GM12891 (cell line): ENCODE measurements at regions not wholly inside any gene's neighbourhood (a gene's known extent, or its start where the extent isn't known, plus 50 kb on each side); places are given as distances from the start of the nearest gene placed in this dataset.
"Not testable (repeated sequence)": the region's sequence is repeated elsewhere in the genome, so short reads cannot be mapped to it uniquely, and the experiment has no call there.

Source experiments
- DNase-seq: peaks from one replicate; pipeline ENCODE4 v3.0.0; 2011; ENCODE audit warnings: low spot score; ENCODE audit not compliant: insufficient read length
- FAIRE-seq: peaks from 2 replicates; lab custom pipeline; 2011; peaks lifted over from hg19 to GRCh38; lab: Jason Lieb, UNC
- PAX5 ChIP-seq: IDR thresholded peaks from 2 replicates; pipeline ENCODE4 v1.6.1; 2011; ENCODE audit warnings: low read length, moderate library complexity, mild to moderate bottlenecking; ENCODE audit not compliant: insufficient read depth, severe bottlenecking
- POLR2A ChIP-seq: IDR thresholded peaks from 2 replicates; pipeline ENCODE4 v1.6.1; 2011; ENCODE audit warnings: low read depth, low read length, control low read depth
- POLR2AphosphoS5 ChIP-seq: IDR thresholded peaks from 2 replicates; pipeline ENCODE4 v1.6.1; 2011; ENCODE audit warnings: low read depth, low read length, control low read depth
- POU2F2 ChIP-seq: IDR thresholded peaks from 2 replicates; pipeline ENCODE4 v1.6.1; 2011; ENCODE audit warnings: low read depth, mild to moderate bottlenecking, control low read depth, low read length, moderate library complexity
- SPI1 ChIP-seq: IDR thresholded peaks from 2 replicates; pipeline ENCODE4 v1.6.1; 2011; ENCODE audit warnings: low read depth, low read length, control low read depth
- TAF1 ChIP-seq: IDR thresholded peaks from 2 replicates; pipeline ENCODE4 v1.6.1; 2011; ENCODE audit warnings: low read depth, low read length, control low read depth

- DNase-seq (no peak), FAIRE-seq (no peak)
- TF ChIP-seq POU2F2 (no peak), TAF1 (no peak), POLR2AphosphoS5 (no peak), SPI1 (no peak), PAX5 (no peak), POLR2A (no peak)
These were observed 110.8 kb downstream of the PDGFA start for GRCh38 chr7:408751-409311.

GRCh38 chr7:409339-410281 lies 110.0 kb downstream of the PDGFA start:
- no peak for FAIRE-seq
- no peak for DNase-seq

DNA sequence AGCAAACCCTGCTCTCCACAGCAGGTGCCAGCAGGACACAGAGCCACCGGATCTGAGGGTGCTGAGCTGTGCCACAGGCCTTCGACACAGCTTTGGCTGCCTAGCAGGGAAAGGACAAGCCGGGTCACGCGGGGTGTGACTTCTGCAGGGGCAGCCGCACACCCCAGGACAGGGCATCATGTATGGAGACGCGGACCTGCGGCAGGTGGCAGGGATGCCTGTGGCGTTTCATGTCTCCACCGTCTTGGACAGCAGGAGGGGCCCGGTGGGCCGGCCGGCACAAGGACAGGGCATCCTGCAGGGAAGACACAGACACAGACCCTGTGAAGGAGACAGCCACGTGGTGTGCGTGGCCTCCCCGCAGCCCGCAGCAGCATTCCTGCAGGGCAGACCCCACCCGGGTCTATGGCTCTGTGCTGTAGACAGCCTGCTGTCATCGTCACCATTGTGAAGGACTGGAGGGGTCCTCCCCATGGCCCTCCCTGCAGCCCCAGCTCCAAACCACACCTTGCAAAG lies 109.2 kb downstream of the PDGFA start:
- FAIRE-seq, result no peak
- no peak for DNase-seq
- TF ChIP-seq TAF1, result no peak
- no peak for TF ChIP-seq PAX5
- no peak for TF ChIP-seq POU2F2
- no peak for TF ChIP-seq SPI1
- no peak for TF ChIP-seq POLR2AphosphoS5
- TF ChIP-seq POLR2A, result no peak

More at GRCh38 chr7:409339-410281, 110.0 kb downstream of the PDGFA start:
- TF ChIP-seq PAX5, result no peak
- TF ChIP-seq SPI1, result no peak
- TF ChIP-seq POLR2AphosphoS5, result no peak

- DNase-seq, FAIRE-seq: not testable (repeated sequence)
These were observed 108.5 kb downstream of the PDGFA start for GRCh38 chr7:411116-411515.

GRCh38 chr7:411677-412312 lies 107.9 kb downstream of the PDGFA start:
- DNase-seq (no peak), FAIRE-seq (no peak)
- TF ChIP-seq POLR2AphosphoS5, result no peak
- no peak for TF ChIP-seq PAX5
- no peak for TF ChIP-seq POLR2A
- TF ChIP-seq SPI1, result no peak
- TF ChIP-seq POU2F2, result no peak
- TF ChIP-seq TAF1, result no peak

DNA sequence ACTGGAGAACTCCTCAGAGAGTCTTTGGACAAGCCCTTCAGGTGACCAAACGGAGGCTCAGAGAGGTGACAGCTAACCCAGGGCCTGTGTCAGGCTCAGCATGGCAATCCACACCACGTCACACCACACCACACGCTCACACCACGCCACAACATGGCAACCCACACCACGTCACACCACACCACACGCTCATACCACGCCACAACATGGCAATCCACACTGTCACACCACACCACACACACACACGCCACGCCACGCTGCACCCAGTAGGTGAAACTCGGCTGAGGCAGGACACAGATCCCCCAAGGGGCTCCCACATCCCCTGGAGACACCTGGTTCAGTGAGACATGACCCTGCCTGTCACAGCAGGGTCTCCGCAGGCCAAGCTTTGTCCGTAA lies 107.3 kb downstream of the PDGFA start:
- FAIRE-seq, result no peak
- no peak for DNase-seq
- no peak for TF ChIP-seq POLR2AphosphoS5

DNA sequence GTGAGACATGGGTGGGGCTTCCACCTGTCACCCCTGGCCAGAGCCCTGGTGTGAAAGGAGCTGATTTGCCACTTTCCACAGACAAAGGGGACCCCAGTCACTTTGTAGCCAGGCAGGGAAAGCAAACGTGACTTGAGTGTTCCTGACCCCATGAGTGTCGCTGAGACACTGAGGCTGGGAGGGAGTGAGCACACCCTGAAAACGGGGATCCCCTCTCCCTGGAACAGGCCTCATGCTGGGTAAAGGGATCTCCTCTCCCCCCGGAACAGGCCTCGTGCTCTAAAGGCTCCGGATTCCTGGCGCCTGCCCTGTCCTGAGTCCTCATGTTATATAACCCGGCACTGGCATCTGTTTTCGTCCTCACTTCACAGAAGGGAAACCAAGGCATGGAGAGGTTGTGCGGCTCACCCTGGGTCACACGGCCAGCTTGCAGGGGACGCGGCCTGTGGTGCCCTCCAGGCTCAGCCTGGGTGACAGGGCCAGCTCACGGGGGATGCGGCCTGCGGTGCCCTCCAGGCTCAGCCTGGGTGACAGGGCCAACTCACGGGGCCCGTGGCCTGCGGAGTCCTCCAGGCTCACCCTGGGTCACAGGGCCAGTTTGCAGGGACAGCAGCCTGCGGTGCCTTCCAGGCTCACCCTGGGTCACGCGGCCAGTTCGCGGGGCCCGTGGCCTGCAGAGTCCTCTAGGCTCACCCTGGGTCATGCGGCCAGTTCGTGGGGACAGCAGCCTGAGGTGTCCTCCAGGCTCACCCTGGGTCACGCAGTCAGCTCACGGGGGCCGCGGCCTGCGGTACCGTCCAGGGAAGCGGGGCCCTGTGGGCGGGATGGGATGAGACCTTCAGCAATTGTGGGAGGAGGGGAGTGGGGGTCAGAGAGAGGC lies 104.7 kb downstream of the PDGFA start:
- DNase-seq (no peak), FAIRE-seq (no peak)
- TF ChIP-seq POLR2AphosphoS5, result no peak
- TF ChIP-seq PAX5, result no peak
- no peak for TF ChIP-seq POLR2A

- FAIRE-seq, result no peak
- TF ChIP-seq PAX5, result no peak
- no peak for DNase-seq
These were observed 103.8 kb downstream of the PDGFA start for GRCh38 chr7:415646-416525.

DNA sequence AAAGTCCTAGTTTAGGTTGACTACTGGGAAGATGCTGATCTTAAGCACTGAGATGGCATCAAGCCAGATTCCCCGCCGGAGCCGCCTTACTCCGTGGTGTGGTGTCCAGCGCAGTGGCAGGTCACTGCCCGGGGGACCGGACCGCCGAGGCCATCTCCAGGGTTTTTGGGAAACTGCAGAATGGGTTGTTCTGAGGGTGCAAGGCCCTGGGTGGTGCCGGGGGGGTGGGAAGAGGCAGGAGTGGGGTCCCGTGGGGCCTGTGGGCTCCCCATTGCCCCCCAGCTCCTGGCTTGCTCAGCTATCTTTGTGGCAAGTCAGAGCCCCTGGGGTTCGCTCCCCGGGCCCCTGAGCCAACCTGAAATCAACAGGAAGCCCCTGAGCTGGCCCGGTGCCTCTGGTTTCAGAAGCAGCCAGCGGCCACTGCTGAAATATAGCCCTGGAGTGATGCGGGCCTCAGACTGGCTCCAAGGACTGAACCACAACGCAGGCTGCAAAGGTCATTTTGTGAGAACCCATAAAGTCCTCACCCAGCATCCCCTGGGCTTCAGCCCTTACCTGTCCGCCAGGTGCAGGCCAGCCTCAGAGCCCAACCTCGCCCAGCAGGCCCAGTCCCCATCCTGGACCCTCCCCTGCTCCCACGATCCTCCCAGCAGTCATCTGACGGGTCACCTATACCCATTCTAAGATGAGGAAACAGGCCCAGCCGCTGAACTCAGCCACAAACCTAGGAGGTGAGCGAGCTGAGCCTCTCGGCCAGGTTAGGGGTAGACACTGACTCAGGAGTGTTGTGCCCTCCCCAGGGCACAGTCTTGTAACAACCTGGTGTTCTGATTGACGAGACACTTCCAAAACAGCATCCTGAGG lies 102.7 kb downstream of the PDGFA start:
- no peak for TF ChIP-seq POLR2A
- TF ChIP-seq POLR2AphosphoS5, result no peak
- no peak for TF ChIP-seq POU2F2
- TF ChIP-seq PAX5, result no peak
- TF ChIP-seq SPI1, result no peak
- no peak for TF ChIP-seq TAF1
- no peak for FAIRE-seq
- no peak for DNase-seq
